Spleen (tissue), 11 donors: ENCODE measurements at regions not wholly inside any gene's neighbourhood (a gene's known extent, or its start where the extent isn't known, plus 50 kb on each side); places are given as distances from the start of the nearest gene placed in this dataset.

Experiments used
- DNase-seq: peaks from one replicate; pipeline ENCODE4 v3.0.0-alpha.2; 2020
- H3K27ac ChIP-seq, 8 donors: fragments of 200-600 bp; sonication (generic) in 7 of 8; 1 replicate in 4 of 8; 2 replicates in 4 of 8; pipeline versions ENCODE4 v1.5.0 to v1.8.0; 2016 to 2021; ENCODE audit warnings: inconsistent platforms in 4 of 8, mild to moderate bottlenecking in 4 of 8, moderate library complexity in 1 of 8
- H3K27me3 ChIP-seq, 7 donors: fragments of 200-600 bp; sonication (generic) in 6 of 7; replicated peaks in 1 of 7; 1 replicate in 4 of 7; 2 replicates in 3 of 7; pipeline versions ENCODE4 v1.5.0 to v1.8.0; 2016 to 2021; ENCODE audit warnings: inconsistent platforms in 3 of 7, mild to moderate bottlenecking in 1 of 7
- H3K36me3 ChIP-seq, 6 donors: fragments of 200-600 bp; sonication (generic) in 5 of 6; 1 replicate in 4 of 6; 2 replicates in 2 of 6; pipeline versions ENCODE4 v1.5.0 to v1.8.0; 2016 to 2021; ENCODE audit warnings: inconsistent platforms in 2 of 6
- H3K4me1 ChIP-seq, 6 donors: fragments of 200-600 bp; sonication (generic) in 5 of 6; 1 replicate in 3 of 6; 2 replicates in 3 of 6; pipeline versions ENCODE4 v1.5.0 to v1.8.0; 2016 to 2021; ENCODE audit warnings: inconsistent platforms in 3 of 6
- H3K4me3 ChIP-seq, 8 donors: fragments of 200-600 bp; sonication (generic) in 7 of 8; 1 replicate in 4 of 8; 2 replicates in 4 of 8; pipeline versions ENCODE4 v1.5.0 to v1.8.0; 2016 to 2021; ENCODE audit warnings: inconsistent platforms in 4 of 8, mild to moderate bottlenecking in 4 of 8, moderate library complexity in 2 of 8
- H3K9me3 ChIP-seq, 8 donors: fragments of 200-600 bp; sonication (generic) in 7 of 8; 1 replicate in 4 of 8; 2 replicates in 4 of 8; pipeline versions ENCODE4 v1.5.0 to v1.8.0; 2016 to 2021; ENCODE audit warnings: inconsistent platforms in 4 of 8
- CTCF ChIP-seq, 11 experiments: fragments of 200-600 bp in 7 of 11; fragments of 450-650 bp in 4 of 11; sonication (generic) in 4 of 11; IDR thresholded peaks in 8 of 11; conservative IDR thresholded peaks in 3 of 11; 1 replicate in 7 of 11; 2 replicates in 4 of 11; pipeline versions ENCODE4 v1.4.0 to v1.8.0; 2016 to 2021; ENCODE audit warnings: antibody characterized with exemption in 11 of 11, inconsistent platforms in 4 of 11, mild to moderate bottlenecking in 1 of 11
- POLR2A ChIP-seq, 3 donors: fragments of 450-650 bp; IDR thresholded peaks; one replicate each; pipeline ENCODE4 v1.5.1; 2017; ENCODE audit warnings: antibody characterized with exemption in 3 of 3, mild to moderate bottlenecking in 1 of 3
- POLR2AphosphoS5 ChIP-seq, 3 donors: sonication (generic); formaldehyde crosslinking; IDR thresholded peaks; one replicate each; pipeline ENCODE4 v1.5.1; 2017; ENCODE audit warnings: antibody characterized with exemption in 3 of 3
- WGBS, 5 donors: extraction: QIAGEN DNeasy Blood & Tissue Kit in 3 of 5; methylation state at CpG; one replicate each; pipeline versions ENCODE4 v1.1.5 to v1.1.7; 2013 to 2018; 5-methylcytosine and 5-hydroxymethylcytosine counted together
- intact Hi-C: fragments of 100-400 bp; cut with DNase I; formaldehyde crosslinking; loops from one replicate; pipeline ENCODE4 v1.15.0; 2023; ENCODE audit warnings: low total_unique reads
- donor health status: healthy with polysubstance abuse.
- donor health status: DM: no; HTN: no; CAD: no; lungs with moderate emphysema.
- donor health status: DM: no; HTN: no; CAD: no.
- donor health status: Bipolar disorder and iron deficiency.
- donor health status: healthy.
- donor health status: DM: no; HTN: no; CAD: no.
- donor health status: DM: yes; HTN: yes; CAD: no.

GRCh38 chr4:96099031-96099430 is 259.1 kb downstream of the PDHA2 start:
- H3K9me3 ChIP-seq = no peaks in the 10 kb centered on the region
- H3K4me3 ChIP-seq = no peak overlapping the region
- no peak for DNase-seq
- TF ChIP-seq CTCF (IDR thresholded peaks at IDR 0.05 in 8 of 11, conservative IDR thresholded peaks at IDR 0.05 in 3 of 11) (no peak), POLR2A (IDR thresholded peaks at IDR 0.05) (no peak), POLR2AphosphoS5 (IDR thresholded peaks at IDR 0.05) (no peak)
- H3K27me3 ChIP-seq = no peaks in the 10 kb centered on the region
- intact Hi-C loops = no loop called here
- no peak overlapping the region for H3K27ac ChIP-seq
- no peaks in the 10 kb centered on the region for H3K36me3 ChIP-seq
- 57 to 78% (median 68%) methylated on average over 1 of the region's 1 CpG for WGBS, 5 donors
- H3K4me1 ChIP-seq = no peaks in the 10 kb centered on the region

DNA sequence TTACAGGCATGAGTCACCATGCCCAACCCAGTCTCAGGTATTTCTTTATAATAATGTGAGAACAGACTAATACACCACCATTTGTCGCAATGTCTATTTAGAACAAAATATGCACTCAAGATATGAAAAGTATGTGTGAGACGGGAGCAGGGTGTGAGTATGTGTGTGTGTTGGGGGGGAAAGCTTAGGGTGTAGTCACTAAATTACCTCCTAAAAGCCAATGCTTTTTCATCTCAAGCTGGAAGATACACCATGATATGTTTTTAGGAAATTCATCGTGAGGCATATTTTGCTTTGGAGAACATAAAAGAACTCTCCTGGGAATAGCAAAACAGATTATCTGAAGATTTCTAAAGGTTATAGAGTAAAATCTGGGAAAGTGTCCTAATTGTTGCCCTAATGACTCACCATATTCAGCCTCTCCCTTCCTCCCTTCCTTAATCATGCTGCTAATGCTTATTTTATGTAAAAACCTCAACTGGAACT is 262.7 kb downstream of the PDHA2 start:
- TF ChIP-seq CTCF (IDR thresholded peaks at IDR 0.05 in 8 of 11, conservative IDR thresholded peaks at IDR 0.05 in 3 of 11) (no peak), POLR2A (IDR thresholded peaks at IDR 0.05) (no peak), POLR2AphosphoS5 (IDR thresholded peaks at IDR 0.05) (no peak)
- H3K9me3 ChIP-seq = no peaks in the 10 kb centered on the region
- WGBS, 5 donors = 90 to 94% (median 93%) methylated on average over 3 of the region's 3 CpGs
- no peak overlapping the region for H3K4me3 ChIP-seq
- intact Hi-C loops = no loop called here
- H3K36me3 ChIP-seq = no peaks in the 10 kb centered on the region
- no peaks in the 10 kb centered on the region for H3K27me3 ChIP-seq
- DNase-seq = no peak
- no peaks in the 10 kb centered on the region for H3K4me1 ChIP-seq
- H3K27ac ChIP-seq = no peak overlapping the region

DNA sequence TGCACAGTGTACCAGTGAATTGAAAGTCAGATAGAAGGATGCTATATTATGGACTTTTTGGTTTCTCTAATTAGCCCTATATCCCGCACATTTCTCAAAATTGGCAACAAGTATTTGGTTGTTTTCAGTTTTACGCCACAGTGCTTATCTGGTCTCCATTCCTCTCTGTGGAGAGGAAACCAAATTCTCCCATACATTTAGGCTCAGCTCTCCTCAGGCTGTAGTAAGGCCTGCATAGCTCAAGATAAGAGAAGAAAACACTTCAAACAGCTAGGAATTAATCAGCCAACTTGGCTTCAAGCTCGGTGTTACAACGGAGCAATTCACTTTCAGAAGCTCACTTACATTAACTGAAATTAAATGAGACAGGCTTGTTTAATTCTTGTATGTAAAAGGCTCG is 263.2 kb downstream of the PDHA2 start:
- Histone ChIP-seq H3K4me3 (no peak overlapping the region), H3K27me3 (no peaks in the 10 kb centered on the region), H3K9me3 (no peaks in the 10 kb centered on the region), H3K4me1 (no peaks in the 10 kb centered on the region), H3K36me3 (no peaks in the 10 kb centered on the region), H3K27ac (no peak overlapping the region)
- 40 to 71% (median 56%) methylated on average over 5 of the region's 5 CpGs for WGBS, 5 donors
- no peak for TF ChIP-seq POLR2A (IDR thresholded peaks at IDR 0.05)
- no peak for TF ChIP-seq POLR2AphosphoS5 (IDR thresholded peaks at IDR 0.05)
- TF ChIP-seq CTCF (IDR thresholded peaks at IDR 0.05 in 8 of 11, conservative IDR thresholded peaks at IDR 0.05 in 3 of 11) = no peak
- intact Hi-C loops = no loop called here
- DNase-seq = no peak

GRCh38 chr4:96108146-96108545 is 268.3 kb downstream of the PDHA2 start:
- DNase-seq = no peak
- 62 to 85% (median 78%) methylated on average over 1 of the region's 1 CpG for WGBS, 5 donors
- H3K27me3 ChIP-seq = no peaks in the 10 kb centered on the region
- no peak overlapping the region for H3K4me3 ChIP-seq
- peaks cover 0 to 6% (median 0%) of the 10 kb centered on the region in 8 donors for H3K9me3 ChIP-seq
- intact Hi-C loops = no loop called here
- TF ChIP-seq CTCF (IDR thresholded peaks at IDR 0.05 in 8 of 11, conservative IDR thresholded peaks at IDR 0.05 in 3 of 11) (no peak), POLR2AphosphoS5 (IDR thresholded peaks at IDR 0.05) (no peak), POLR2A (IDR thresholded peaks at IDR 0.05) (no peak)
- H3K27ac ChIP-seq = no peak overlapping the region
- H3K36me3 ChIP-seq = no peaks in the 10 kb centered on the region
- no peaks in the 10 kb centered on the region for H3K4me1 ChIP-seq
